Natural killer cell (primary cell): ENCODE measurements at regions not wholly inside any gene's neighbourhood (a gene's known extent, or its start where the extent isn't known, plus 50 kb on each side); places are given as distances from the start of the nearest gene placed in this dataset.

Experiments
- ATAC-seq, 3 donors: fragments of 150-1000 bp in 2 of 3; fragments of 200-7000 bp in 1 of 3; cut with Tn5 transposase; 1 replicate in 1 of 3; 2 replicates in 2 of 3; pipeline ENCODE4 v1.10.0; 2021; ENCODE audit warnings: mild to moderate bottlenecking in 2 of 3, moderate library complexity in 2 of 3
- DNase-seq, 2 donors: peaks; one replicate each; pipeline versions ENCODE4 v3.0.0 to v3.0.0-alpha.2; 2013 to 2021; ENCODE audit warnings: mixed read lengths in 1 of 2
- H3K27ac ChIP-seq: one replicate; pipeline ENCODE4 v1.5.1; 2013; ENCODE audit warnings: mild to moderate bottlenecking, low read length
- H3K27me3 ChIP-seq: one replicate; pipeline ENCODE4 v1.6.1; 2013; ENCODE audit warnings: low read length; ENCODE audit not compliant: control insufficient read depth, insufficient read depth
- H3K36me3 ChIP-seq: one replicate; pipeline ENCODE4 v1.6.1; 2013; ENCODE audit warnings: low read length; ENCODE audit not compliant: control insufficient read depth, insufficient read depth
- H3K4me1 ChIP-seq: one replicate; pipeline ENCODE4 v1.6.1; 2013; ENCODE audit warnings: low read length; ENCODE audit not compliant: control insufficient read depth, insufficient read depth
- H3K4me3 ChIP-seq: one replicate; pipeline ENCODE4 v1.5.1; 2013; ENCODE audit warnings: low read length
- H3K9me3 ChIP-seq: one replicate; pipeline ENCODE4 v1.6.1; 2013; ENCODE audit warnings: low read length; ENCODE audit not compliant: control insufficient read depth, insufficient read depth
- H3K27ac Mint-ChIP-seq, 2 donors: one replicate each; pipeline ENCODE4 v1.8.0; 2022; ENCODE audit warnings: mild to moderate bottlenecking in 2 of 2, mixed read lengths in 2 of 2, moderate library complexity in 1 of 2
- H3K27me3 Mint-ChIP-seq, 2 donors: one replicate each; pipeline ENCODE4 v1.8.0; 2022; ENCODE audit warnings: low read depth in 2 of 2, mixed read lengths in 2 of 2
- H3K36me3 Mint-ChIP-seq: one replicate; pipeline ENCODE4 v1.8.0; 2022; ENCODE audit warnings: mixed read lengths
- H3K4me1 Mint-ChIP-seq, 2 donors: one replicate each; pipeline ENCODE4 v1.8.0; 2022; ENCODE audit warnings: mixed read lengths in 2 of 2
- H3K4me3 Mint-ChIP-seq: one replicate; pipeline ENCODE4 v1.8.0; 2022; ENCODE audit warnings: mild to moderate bottlenecking, moderate library complexity, mixed read lengths
- H3K9me3 Mint-ChIP-seq, 2 donors: one replicate each; pipeline ENCODE4 v1.8.0; 2022; ENCODE audit warnings: mixed read lengths in 2 of 2
- WGBS: methylation state at CpG from one replicate; pipeline ENCODE4 v1.1.7; 2013; ENCODE audit warnings: missing lambda C conversion rate; ENCODE audit not compliant: insufficient coverage; 5-methylcytosine and 5-hydroxymethylcytosine counted together
- intact Hi-C: fragments of 100-400 bp; cut with micrococcal nuclease; formaldehyde crosslinking; loops from one replicate; pipeline ENCODE4 v1.14.2; 2022
- TF ChIP-seq, protein P1 (sequence below): fragments of 200-600 bp; IDR thresholded peaks from one replicate; pipeline ENCODE4 v1.8.0; 2022; ENCODE audit warnings: antibody characterized with exemption

DNA sequence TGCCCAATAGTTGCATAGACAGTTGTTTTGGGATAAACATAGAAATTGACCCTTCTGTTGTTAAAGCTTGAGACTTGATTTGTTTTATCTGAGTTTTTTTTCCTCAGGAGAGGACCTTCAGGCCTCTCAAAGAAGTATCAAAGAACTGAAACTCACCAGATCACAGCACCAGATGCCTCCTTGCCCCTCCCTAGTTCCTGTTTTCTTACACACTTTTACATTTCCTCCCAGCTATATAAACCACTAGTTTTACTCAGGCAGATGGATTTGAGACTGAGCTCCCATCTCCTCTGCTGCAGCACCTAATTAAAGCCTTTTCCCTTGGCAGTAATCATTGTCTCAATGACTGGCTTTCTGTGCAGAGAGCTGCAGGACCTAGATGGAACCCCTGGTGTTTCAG, 150.6 kb upstream of the NRG3 start:
- Mint-ChIP-seq H3K27ac (peak overlapping the region in 1 of 2 donors; percentile 67), H3K9me3 (peaks cover 4 to 13% of the 10 kb centered on the region in 2 donors), H3K36me3 (no peaks in the 10 kb centered on the region), H3K4me3 (no peak overlapping the region), H3K27me3 (no peaks in the 10 kb centered on the region), H3K4me1 (peaks cover 0 to 9% of the 10 kb centered on the region in 2 donors)
- Histone ChIP-seq H3K9me3 (no peaks in the 10 kb centered on the region), H3K27ac (no peak overlapping the region), H3K27me3 (no peaks in the 10 kb centered on the region), H3K4me3 (no peak overlapping the region), H3K4me1 (no peaks in the 10 kb centered on the region), H3K36me3 (no peaks in the 10 kb centered on the region)
- TF ChIP-seq, protein P1, sequence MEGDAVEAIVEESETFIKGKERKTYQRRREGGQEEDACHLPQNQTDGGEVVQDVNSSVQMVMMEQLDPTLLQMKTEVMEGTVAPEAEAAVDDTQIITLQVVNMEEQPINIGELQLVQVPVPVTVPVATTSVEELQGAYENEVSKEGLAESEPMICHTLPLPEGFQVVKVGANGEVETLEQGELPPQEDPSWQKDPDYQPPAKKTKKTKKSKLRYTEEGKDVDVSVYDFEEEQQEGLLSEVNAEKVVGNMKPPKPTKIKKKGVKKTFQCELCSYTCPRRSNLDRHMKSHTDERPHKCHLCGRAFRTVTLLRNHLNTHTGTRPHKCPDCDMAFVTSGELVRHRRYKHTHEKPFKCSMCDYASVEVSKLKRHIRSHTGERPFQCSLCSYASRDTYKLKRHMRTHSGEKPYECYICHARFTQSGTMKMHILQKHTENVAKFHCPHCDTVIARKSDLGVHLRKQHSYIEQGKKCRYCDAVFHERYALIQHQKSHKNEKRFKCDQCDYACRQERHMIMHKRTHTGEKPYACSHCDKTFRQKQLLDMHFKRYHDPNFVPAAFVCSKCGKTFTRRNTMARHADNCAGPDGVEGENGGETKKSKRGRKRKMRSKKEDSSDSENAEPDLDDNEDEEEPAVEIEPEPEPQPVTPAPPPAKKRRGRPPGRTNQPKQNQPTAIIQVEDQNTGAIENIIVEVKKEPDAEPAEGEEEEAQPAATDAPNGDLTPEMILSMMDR: no peak
- ATAC-seq (no peak), DNase-seq (peak in 1 of 2 donors; percentile 16)
- intact Hi-C loops: no loop called here

DNA sequence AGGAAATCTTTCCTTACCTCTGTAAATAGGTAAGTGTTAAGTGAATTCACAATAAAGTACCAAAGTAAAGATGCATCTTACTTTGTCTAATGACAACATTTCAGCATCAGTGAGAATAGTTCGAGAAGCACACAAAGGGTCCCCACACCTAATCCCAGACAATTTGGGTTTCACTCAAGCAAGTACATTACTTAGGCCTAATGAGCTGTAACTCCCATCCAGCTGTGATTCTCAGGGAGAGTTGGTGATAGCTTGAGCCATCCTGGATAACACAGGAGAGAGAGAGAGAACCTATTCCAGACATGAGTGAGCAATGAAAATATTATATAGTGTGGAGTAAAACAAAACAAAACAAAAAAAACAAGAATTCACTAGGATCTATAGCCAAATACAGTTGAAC, 149.1 kb upstream of the NRG3 start:
- Histone ChIP-seq H3K27ac (no peak overlapping the region), H3K36me3 (no peaks in the 10 kb centered on the region), H3K4me3 (no peak overlapping the region), H3K4me1 (no peaks in the 10 kb centered on the region), H3K9me3 (no peaks in the 10 kb centered on the region), H3K27me3 (no peaks in the 10 kb centered on the region)
- WGBS: 63% methylated on average over 1 of the region's 1 CpG
- DNase-seq: no peak
- peaks cover 7 to 13% of the 10 kb centered on the region in 2 donors for H3K9me3 Mint-ChIP-seq
- H3K27ac Mint-ChIP-seq: no peak overlapping the region
- peaks cover 0 to 9% of the 10 kb centered on the region in 2 donors for H3K4me1 Mint-ChIP-seq
- ATAC-seq: no peak
- TF ChIP-seq, protein P1: no peak
- intact Hi-C loops: no loop called here
- H3K4me3 Mint-ChIP-seq: no peak overlapping the region
- H3K27me3 Mint-ChIP-seq: no peaks in the 10 kb centered on the region
- no peaks in the 10 kb centered on the region for H3K36me3 Mint-ChIP-seq

DNA sequence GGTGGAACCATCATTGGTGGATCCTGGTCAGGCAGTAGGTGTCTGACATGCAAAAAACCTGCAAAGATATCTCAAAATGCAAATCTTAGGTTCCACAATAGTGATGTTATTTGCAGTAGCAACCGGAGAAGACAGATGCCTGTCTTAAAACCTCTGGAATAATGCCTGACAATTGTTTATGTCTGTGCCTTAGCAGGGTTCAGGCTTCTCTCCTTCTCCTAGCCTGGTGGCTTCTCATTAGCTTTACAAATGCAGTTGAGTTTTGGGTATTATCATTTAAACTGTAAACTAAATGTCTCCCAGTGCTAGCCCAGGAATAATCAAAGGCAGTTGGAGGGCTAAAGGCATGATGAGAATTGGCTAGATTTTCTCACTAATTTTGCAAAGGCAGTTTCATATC, 146.3 kb upstream of the NRG3 start:
- H3K27ac ChIP-seq: no peak overlapping the region
- no peak for ATAC-seq
- no peaks in the 10 kb centered on the region for H3K4me1 ChIP-seq
- Mint-ChIP-seq H3K4me3 (no peak overlapping the region), H3K27ac (no peak overlapping the region), H3K36me3 (no peaks in the 10 kb centered on the region), H3K27me3 (no peaks in the 10 kb centered on the region), H3K4me1 (peaks cover 0 to 9% of the 10 kb centered on the region in 2 donors), H3K9me3 (peaks cover 9 to 15% of the 10 kb centered on the region in 2 donors)
- TF ChIP-seq, protein P1: no peak
- 79% methylated on average over 1 of the region's 1 CpG for WGBS
- no peak overlapping the region for H3K4me3 ChIP-seq
- no peaks in the 10 kb centered on the region for H3K36me3 ChIP-seq
- no peaks in the 10 kb centered on the region for H3K9me3 ChIP-seq
- no peaks in the 10 kb centered on the region for H3K27me3 ChIP-seq
- intact Hi-C loops: no loop called here
- no peak for DNase-seq

DNA sequence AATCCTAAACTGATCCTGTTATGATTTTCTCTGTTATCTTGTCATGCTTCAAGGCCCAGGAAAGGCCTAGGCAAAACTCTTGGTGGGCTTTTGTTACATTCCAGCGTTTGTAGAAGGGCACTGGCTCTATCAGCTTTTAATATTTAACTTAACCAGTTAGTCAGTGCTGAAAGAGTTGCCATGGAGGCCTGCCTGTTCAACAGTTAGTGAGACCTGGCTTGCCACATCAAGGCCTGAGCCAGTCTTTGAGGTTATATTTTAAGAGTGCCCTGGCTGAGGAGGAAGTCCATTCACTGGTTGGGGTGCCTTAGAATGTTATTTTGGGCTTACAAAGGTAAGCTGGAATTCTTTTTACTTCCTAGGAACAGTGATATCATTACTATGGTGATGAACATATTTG, 144.1 kb upstream of the NRG3 start:
- ATAC-seq (no peak), DNase-seq (no peak)
- Mint-ChIP-seq H3K27me3 (no peaks in the 10 kb centered on the region), H3K4me3 (no peak overlapping the region), H3K4me1 (no peaks in the 10 kb centered on the region), H3K9me3 (peaks cover 10 to 11% of the 10 kb centered on the region in 2 donors), H3K27ac (no peak overlapping the region), H3K36me3 (no peaks in the 10 kb centered on the region)
- WGBS: 0% methylated on average over 1 of the region's 1 CpG
- H3K4me3 ChIP-seq: no peak overlapping the region
- H3K4me1 ChIP-seq: no peaks in the 10 kb centered on the region
- peaks cover 4% of the 10 kb centered on the region for H3K9me3 ChIP-seq
- no peaks in the 10 kb centered on the region for H3K36me3 ChIP-seq
- no peak overlapping the region for H3K27ac ChIP-seq
- no peaks in the 10 kb centered on the region for H3K27me3 ChIP-seq
- TF ChIP-seq, protein P1: no peak
- intact Hi-C loops: no loop called here
